ENCODE measurements at regions not wholly inside any gene's neighbourhood (a gene's known extent, or its start where the extent isn't known, plus 50 kb on each side); places are given as distances from the start of the nearest gene placed in this dataset.

- TF ChIP-seq CTCF (IDR thresholded peaks at IDR 0.05 in 2 of 3, conservative IDR thresholded peaks at IDR 0.05 in 1 of 3; ENCODE audit: borderline replicate concordance in 1 of 3, insufficient read depth in 1 of 3, low read depth in 2 of 3, low read length in 2 of 3) (no peak), POLR2A (IDR thresholded peaks at IDR 0.05; ENCODE audit: borderline replicate concordance, extremely low read depth, insufficient read depth, insufficient read length) (no peak), MAX (IDR thresholded peaks at IDR 0.05) (no peak), SIN3A (IDR thresholded peaks at IDR 0.05; ENCODE audit: low read depth) (no peak), POLR2AphosphoS5 (IDR thresholded peaks at IDR 0.05; ENCODE audit: low read depth, low read length) (no peak), SP1 (IDR thresholded peaks at IDR 0.05; ENCODE audit: low read depth) (no peak), CEBPB (IDR thresholded peaks at IDR 0.05; ENCODE audit: low read depth) (no peak), ELF1 (IDR thresholded peaks at IDR 0.05; ENCODE audit: borderline replicate concordance, low read depth) (no peak), JUND (IDR thresholded peaks at IDR 0.05) (no peak), CBX3 (IDR thresholded peaks at IDR 0.05; ENCODE audit: low read depth) (no peak), EZH2 (IDR thresholded peaks at IDR 0.05) (no peak)
Observed at GRCh38 chr11:15870911-15871310, 485.4 kb downstream of the SOX6 start.

Measured in HCT116 (cell line).